ENCODE measurements at regions not wholly inside any gene's neighbourhood (a gene's known extent, or its start where the extent isn't known, plus 50 kb on each side); places are given as distances from the start of the nearest gene placed in this dataset.

DNA sequence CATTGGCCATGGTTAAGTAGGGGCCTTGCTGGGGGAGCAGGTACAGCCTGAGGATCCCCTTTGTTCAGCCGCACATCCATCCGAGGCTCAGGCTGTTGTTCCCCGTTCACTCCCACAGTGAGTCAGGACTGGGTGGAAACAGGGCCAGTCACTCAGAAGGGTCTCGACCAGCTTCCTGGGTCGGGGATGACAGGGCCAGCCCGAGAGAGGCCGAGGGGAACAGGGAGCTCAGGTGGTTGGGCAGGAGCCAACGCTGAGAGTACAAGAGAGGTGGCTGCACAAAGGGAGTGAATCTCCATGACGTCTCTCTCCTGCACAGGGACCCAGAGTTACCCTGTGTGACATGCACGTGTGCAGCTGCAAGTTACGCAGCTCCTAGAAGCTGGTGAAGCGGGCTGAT, 97.2 kb upstream of the SHANK2 start:
- TF ChIP-seq CTCF (IDR thresholded peaks at IDR 0.05) (no peak), POLR2A (IDR thresholded peaks at IDR 0.05) (no peak)

Data from uterus (tissue), 2 donors.